Suprapubic skin (tissue), 4 donors: ENCODE measurements at regions not wholly inside any gene's neighbourhood (a gene's known extent, or its start where the extent isn't known, plus 50 kb on each side); places are given as distances from the start of the nearest gene placed in this dataset.

Source experiments
- POLR2A ChIP-seq, 2 donors: fragments of 450-650 bp; IDR thresholded peaks; one replicate each; pipeline ENCODE4 v1.6.1; 2017; ENCODE audit warnings: antibody characterized with exemption in 2 of 2, mild to moderate bottlenecking in 2 of 2, moderate library complexity in 2 of 2
- POLR2AphosphoS5 ChIP-seq, 3 donors: sonication (generic); formaldehyde crosslinking; IDR thresholded peaks; one replicate each; pipeline ENCODE4 v1.6.1; 2017; ENCODE audit warnings: antibody characterized with exemption in 3 of 3
- TF ChIP-seq, protein P1 (sequence below), 2 donors: fragments of 200-600 bp in 1 of 2; fragments of 450-650 bp in 1 of 2; sonication (generic) in 1 of 2; IDR thresholded peaks; one replicate each; pipeline ENCODE4 v1.5.1; 2016 to 2019; ENCODE audit warnings: antibody characterized with exemption in 2 of 2, mild to moderate bottlenecking in 1 of 2, moderate library complexity in 1 of 2

DNA sequence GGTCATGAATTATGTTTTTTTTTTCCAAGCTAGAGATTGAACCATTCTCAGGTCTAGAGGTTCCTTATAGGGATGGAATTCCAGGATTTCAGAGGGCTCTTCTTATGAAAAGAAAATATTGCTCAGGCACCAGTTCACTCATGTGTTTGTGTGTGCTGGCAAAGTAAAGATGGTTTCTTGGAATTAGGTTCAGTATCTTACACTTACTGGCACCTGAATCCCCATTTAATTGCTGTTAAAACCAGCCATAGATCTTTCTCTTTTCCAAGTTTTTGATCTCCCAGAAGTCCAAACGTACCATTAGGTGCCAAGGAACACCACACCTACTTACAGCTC, 508.4 kb downstream of the CDH26 start:
- TF ChIP-seq, protein P1, sequence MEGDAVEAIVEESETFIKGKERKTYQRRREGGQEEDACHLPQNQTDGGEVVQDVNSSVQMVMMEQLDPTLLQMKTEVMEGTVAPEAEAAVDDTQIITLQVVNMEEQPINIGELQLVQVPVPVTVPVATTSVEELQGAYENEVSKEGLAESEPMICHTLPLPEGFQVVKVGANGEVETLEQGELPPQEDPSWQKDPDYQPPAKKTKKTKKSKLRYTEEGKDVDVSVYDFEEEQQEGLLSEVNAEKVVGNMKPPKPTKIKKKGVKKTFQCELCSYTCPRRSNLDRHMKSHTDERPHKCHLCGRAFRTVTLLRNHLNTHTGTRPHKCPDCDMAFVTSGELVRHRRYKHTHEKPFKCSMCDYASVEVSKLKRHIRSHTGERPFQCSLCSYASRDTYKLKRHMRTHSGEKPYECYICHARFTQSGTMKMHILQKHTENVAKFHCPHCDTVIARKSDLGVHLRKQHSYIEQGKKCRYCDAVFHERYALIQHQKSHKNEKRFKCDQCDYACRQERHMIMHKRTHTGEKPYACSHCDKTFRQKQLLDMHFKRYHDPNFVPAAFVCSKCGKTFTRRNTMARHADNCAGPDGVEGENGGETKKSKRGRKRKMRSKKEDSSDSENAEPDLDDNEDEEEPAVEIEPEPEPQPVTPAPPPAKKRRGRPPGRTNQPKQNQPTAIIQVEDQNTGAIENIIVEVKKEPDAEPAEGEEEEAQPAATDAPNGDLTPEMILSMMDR (IDR thresholded peaks at IDR 0.05), result no peak
- TF ChIP-seq POLR2A (IDR thresholded peaks at IDR 0.05), result no peak
- no peak for TF ChIP-seq POLR2AphosphoS5 (IDR thresholded peaks at IDR 0.05)
